GM04504 (cell line): ENCODE measurements at regions not wholly inside any gene's neighbourhood (a gene's known extent, or its start where the extent isn't known, plus 50 kb on each side); places are given as distances from the start of the nearest gene placed in this dataset.
"Not testable (repeated sequence)": the region's sequence is repeated elsewhere in the genome, so short reads cannot be mapped to it uniquely, and the experiment has no call there.

Source experiments
- DNase-seq: peaks from one replicate; pipeline ENCODE4 v3.0.0-alpha.2; 2012; ENCODE audit warnings: low read depth

DNA sequence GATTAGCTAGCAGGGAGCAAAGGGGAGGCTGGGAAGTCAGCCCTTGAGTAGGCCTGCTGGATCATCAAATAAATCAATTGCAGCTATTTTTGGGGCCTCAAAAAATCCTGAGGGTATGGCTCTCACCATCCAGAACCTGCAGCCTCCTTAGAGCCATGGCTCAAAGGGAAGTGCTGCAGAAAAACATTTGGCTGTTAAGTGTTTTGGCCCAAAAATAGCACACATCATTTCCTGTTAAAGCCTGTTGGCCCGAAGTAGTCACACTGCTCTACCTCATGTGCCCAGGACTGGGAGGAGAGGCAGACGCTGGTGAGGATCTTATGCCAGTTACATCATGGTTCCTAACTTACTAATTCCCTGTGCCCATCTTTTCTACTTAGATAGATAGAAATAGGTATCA is 176.8 kb upstream of the PLGLB1 start:
- DNase-seq: not testable (repeated sequence)

DNA sequence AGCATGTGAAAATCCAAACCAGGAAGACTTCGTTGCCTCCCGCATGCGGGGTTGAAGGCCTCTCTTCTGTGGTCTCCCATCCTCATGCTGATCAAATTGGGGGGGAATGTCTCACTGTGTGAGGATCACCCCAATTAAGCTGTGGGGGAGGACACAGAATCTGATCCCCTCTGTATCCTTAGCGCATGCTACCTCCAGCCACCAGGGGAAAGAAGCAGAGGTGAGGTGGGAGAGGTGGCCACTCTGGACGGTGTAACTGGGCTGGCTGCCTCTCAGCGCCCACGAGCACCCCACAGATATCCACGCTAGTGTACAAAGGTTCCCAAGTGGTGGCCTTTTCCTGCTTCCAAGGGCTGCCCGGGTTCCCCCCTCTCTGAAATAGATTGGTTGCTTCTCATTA is 177.6 kb upstream of the PLGLB1 start:
- DNase-seq: not testable (repeated sequence)

DNA sequence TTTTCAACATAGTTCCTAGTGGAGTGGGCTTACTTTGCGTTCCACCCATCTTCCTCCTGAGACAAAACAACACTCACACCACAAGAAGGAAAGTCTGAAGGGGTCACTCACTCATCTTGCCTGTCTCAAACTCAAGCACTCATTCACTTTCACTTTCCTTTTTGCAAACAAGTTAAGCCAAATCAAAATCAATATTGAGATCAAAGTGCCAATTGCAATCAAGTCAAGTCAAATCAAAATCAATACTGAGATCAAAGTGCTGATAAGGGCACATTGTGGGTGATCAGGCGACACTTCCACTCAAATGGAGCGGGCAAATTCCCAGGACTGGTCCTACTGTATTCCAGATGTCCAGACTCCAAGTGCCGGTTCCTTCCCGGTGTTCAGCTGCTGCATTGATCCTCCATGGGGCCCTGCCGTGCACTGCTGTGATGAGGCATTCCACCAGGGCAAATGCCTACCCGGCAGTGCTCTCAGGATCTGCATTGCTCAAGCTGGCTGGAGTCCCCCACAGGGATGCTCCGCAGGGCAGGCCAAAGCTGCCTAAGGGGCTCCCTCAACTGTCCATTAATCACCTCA is 183.0 kb upstream of the PLGLB1 start:
- not testable (repeated sequence) for DNase-seq

DNA sequence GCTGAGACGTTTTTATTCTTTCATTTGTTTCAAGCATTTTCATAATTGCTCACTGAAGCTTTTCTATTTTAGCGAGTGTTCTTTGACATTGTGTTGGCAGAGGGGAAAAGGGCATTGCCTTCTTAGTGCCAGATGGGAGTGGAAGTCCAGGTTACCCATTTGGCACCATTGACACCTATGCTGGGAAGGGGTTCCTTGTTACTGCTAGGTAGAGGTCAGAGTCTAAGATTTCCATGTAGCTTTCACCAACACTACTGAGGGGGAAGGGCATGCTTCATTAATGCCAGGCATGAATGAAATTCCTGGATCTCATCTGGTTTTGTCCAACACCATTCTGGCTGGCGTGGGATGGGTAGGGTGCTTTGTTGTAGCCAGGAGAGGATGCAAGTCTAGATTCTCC is 191.3 kb upstream of the PLGLB1 start:
- not testable (repeated sequence) for DNase-seq

DNA sequence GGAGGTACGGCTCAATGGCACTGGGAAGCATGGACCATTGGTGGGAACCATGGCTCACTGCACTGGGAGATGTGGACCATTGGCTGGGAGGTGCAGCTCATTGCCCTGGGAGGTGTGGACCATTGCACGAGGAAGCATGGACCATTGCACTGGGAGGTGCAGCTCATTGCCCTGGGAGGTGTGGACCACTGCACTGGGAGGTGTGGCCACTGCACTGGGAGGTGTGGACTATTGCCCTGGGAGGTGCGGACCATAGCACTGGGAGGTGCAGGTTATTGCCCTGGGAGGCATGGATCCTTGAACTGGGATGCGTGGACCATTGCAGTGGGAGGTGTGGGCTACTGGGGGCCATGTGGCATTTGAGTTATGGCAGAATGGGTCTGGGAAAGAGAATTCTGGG is 195.4 kb upstream of the PLGLB1 start:
- not testable (repeated sequence) for DNase-seq

DNA sequence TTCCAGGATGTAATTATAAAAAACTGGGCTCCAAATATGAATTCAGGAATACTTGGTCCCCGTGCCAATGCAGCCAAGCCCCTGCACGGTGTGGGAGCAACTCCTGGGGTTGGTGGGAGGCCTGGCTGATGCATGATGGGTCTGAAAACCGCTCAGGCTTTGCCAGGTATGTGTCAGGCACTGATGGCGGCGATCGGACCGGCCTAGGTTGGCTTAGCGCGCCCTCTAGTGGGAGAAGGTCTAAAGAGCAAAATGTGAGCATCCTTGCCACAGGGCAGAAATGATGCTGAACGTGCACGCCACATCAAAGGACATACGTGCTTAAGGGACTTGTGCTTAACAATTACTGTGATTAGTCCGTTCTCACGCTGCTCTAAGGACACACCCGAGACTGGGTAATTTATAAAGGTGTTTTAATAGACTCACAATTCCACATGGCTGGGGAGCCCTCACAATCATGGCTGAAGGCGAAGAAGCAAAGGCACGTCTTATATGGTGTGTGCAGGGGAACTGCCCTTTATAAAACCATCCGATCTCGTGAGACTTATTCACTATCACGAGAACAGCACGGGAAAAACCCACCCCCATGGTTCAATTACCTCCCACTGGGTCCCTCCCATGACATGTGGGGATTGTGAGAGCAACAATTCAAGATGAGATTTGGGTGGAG is 196.2 kb upstream of the PLGLB1 start:
- not testable (repeated sequence) for DNase-seq

DNA sequence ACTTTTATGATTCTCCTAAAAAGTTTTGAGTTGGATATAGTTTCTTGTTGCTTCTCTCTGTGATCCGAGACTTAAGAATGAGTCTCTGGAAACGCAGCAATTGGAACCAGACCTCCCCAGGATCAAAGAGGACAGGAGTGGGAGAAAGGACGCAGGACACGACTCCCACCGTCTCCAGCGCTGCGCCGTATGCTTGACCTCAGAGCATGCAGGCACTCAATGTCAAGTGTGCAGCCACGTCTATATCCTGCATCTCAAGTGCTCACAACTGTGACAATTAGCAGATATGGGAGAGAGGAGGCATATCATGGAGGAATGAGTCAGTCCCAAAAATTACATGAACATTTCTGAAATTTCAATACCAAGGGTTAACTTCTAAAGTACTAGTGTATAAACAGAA is 199.0 kb upstream of the PLGLB1 start:
- not testable (repeated sequence) for DNase-seq

DNA sequence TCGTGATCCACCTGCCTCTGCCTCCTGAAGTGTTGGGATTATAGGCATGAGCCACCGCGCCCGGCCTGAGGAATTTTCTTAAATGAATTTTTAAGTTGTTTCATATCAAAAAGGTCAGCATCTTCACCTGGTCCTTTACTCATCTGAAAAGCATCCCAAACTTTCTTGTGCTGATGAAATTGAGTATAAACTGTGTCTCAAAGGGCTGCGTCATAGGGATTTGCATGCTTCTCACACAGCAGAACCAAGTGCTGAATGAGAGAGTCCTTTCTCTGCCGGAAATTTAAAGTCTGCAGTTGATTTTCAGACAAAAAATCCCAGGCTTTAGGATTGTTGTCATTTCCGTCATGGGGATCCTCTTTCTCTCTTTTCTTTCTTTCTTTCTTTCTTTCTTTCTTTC is 200.5 kb upstream of the PLGLB1 start:
- DNase-seq: peak; percentile 20

DNA sequence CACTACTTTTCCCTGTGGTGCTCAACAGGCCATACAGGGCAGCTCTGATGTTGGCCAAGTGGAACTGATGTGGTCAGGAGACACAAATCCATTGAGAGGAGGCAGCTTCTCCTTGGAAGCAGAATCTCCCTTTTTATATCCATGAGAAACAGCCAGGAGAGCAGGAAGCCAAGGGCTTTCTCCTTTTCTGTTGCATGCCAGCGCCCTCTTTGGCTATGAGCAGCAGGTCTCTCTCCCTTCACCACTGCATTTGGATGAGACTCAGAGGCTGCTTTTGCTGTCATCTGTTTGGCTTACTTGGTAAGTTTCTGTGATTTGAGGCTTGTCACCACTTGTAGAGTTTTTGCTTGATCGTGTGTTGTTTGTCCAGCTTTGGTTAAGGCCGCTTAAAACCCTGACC is 202.2 kb upstream of the PLGLB1 start:
- not testable (repeated sequence) for DNase-seq

DNA sequence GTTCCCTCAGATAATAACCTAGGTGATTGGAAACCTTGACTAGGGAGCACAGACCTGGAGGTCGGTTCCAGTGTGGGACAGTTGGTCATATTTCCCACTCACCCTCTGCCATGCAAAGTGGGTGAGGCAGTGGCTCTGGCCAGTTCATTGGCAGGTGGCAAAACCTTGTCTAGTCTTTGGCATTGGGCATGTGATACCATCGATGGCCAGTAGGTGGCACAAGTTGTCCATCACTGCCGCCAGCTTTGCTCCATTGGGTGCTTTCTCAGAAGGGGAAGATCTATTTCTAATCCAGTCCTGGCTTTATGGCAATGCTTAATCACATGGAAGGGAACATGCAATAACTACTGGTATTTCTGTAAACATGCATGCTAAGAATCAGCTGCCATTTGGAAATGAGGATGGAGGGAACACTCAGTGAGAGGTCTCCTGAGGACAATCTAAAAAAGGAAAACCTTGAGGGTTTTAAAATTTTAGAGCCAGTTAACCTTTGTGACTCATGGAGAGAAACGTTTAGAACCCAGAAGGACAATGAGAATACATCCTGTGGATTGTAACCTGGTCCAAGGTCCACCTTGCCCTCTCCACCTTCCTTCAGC is 207.5 kb upstream of the PLGLB1 start:
- not testable (repeated sequence) for DNase-seq

DNA sequence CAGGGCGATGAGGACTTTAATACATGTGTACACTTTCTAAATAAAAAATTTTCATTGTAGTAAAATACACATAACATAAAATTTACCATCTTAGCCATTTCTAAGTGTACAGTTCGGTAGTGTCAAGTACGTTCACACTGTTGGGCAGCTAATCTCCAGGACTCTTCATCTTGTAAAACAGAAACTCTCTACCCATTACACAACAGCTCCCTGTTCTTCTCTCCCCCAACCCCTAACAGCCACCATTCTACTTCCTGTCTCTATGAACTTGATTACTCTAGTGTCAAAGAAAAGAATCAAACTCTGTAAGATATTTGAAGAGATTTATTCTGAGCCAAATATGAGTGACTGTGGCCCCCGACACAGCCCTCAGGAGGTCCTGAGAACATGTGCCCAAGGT is 208.3 kb upstream of the PLGLB1 start:
- DNase-seq: not testable (repeated sequence)

DNA sequence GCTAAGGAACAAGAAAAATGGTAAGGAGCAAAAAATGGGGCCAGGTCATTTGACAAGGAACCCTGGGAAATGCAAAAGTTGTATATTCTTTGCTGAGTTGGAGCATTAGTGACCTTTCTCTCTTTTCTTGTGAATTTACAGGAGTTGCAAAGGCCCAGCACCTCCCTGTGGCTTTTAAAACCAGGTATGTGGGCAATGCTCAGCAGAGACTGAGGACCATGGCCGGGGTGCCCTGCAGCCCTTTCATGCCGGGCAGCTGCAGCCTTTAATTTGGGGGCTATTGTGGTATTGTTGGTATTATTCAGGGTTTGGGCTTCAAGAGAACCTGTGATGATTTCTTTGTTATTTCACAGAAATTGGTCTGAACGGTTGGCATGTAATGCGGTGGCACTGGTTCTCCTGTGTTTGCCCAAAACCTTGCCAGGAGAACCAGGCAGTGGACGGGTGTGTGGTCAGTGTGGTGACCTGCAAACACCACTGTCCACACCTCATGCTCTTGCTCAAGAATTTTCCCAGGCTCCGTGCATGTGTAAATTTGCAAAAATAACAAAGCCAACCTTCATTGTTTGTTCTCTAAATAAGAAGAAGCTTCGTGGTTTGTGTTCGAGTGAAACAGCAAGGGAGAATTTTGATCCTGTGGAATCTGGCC is 213.8 kb upstream of the PLGLB1 start:
- not testable (repeated sequence) for DNase-seq

DNA sequence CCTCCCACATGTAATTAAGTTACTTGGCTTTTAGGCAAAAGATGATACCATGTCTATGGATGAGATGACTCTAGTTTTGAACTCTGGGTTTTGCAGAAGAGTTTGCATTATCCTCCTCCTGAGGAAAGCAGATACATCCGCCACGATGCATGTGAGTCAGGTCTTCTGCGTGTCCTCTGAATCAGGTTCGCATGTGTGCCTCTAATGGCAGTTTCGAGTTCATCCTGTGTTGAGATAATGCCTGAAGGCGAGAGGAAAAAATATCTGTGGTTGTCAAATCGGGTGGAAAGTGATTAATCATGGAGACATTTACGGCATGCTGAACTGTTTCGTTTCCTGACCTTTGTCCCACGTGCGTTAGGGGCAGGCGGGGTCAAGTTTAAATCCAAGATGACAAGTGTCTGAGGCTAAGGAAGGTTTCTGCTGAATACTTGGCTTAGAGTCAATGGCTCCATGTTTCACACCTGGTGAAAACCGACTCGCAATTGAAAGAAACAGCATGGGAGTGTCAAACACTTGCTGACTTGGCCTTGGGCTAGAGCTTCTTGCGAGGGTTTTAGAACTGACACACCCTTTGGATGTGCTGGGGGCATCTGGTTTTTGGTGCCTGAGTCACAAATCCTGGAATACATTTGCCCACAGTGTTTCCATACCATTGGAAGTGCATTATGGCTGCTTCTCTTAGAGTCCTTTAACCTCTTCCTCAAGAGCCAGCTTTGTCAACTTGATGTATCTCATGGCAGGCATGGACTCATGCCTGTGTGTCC is 216.1 kb upstream of the PLGLB1 start:
- not testable (repeated sequence) for DNase-seq

DNA sequence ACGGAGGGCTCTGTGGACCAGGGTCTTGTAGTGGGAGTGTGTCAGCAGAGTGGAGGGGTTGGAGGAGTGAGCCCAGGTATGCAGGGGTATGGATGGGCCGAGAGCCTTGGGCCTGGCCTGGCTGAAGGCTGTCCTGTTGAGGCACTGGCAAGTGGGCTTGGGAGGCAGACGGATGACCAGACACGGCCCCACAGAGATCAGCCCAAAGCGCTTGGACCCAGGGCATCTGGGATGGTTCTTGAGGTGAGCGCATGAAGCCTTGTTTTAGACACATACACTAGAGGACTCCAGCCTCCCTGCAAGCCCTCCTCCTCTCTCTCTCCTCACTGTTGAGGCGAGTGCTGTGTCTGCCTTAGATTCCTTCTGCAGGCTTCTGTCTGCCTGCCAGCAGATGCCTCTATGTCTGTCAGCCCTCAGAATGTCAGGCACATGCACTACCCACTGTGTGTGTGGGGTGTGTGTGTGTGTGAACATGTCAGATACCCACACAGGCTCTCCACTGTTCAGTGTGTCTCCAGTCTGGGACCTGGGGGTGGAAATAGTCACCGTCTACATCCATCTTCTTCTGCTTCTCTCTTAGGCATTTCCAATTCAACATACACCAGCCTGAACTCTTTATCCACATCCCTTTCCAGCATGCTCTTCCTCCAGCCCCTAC is 218.0 kb upstream of the PLGLB1 start:
- DNase-seq: not testable (repeated sequence)

DNA sequence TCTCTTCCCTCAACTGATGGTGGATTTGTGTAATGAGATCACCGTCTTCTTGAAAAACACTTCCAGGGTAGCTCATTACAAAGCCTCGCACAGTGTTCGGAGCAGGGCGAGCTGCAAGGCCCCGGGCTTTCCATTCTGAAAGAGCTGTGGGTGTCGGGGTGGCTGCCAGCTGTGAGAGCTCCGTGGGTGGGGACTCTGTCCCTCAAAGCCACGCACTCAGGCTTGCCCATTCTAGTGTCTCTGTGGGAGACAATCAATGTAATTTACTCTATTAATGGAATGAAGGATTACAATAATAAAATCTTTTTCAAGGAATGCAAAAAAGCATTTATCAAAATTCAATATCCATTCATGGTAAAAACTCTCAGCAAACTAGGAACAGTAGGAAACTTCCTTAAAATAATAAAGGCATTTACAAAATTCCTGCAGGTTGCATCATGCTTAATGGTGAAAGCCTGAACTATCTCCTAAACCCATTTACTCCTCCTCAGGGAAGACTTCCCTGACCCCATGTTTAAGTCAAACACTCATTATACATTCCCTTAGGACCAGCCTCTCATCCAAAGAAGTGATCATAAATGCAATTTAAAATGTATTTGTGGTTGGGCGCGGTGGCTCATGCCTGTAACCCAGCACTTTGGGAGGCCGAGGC is 224.5 kb upstream of the PLGLB1 start:
- DNase-seq: not testable (repeated sequence)

DNA sequence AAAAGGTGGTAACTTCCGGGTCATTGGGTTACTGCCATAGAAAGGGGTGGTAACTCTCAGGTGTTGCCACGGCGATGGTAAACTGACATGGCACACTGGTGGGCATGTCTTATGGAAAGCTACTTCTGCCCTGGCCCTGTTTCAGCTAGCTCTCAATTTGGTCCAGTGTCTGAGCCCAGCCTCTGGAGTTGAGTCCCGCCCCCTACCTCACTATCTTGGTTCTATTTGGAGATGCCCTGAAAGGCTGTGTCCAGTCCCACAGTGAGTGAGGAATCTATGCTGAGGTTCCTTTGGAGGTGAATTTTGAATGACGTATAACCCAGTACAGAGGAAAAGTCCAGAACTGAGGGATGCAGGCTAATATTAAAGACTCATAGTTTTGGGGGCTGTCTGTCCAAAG is 230.4 kb upstream of the PLGLB1 start:
- DNase-seq: not testable (repeated sequence)

DNA sequence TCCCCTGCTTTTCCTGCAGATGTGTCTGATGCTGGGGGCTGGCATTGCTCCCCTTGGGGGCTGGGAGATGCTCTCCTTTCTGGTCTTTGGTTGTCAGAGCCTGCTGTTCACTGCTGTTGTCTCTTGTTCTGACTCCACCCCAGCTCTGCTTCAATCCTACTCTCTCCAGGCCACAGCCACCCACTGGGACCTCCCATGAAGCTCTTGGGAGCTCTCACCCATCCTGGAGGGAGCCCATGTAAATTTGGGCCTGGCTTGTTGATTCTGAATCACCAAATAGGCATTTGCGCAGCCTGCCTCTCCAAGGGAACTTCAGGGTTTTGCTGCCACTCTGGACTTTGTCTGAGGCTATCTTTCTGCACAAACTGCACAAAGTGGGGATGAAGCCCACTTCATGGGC is 232.9 kb upstream of the PLGLB1 start:
- not testable (repeated sequence) for DNase-seq

DNA sequence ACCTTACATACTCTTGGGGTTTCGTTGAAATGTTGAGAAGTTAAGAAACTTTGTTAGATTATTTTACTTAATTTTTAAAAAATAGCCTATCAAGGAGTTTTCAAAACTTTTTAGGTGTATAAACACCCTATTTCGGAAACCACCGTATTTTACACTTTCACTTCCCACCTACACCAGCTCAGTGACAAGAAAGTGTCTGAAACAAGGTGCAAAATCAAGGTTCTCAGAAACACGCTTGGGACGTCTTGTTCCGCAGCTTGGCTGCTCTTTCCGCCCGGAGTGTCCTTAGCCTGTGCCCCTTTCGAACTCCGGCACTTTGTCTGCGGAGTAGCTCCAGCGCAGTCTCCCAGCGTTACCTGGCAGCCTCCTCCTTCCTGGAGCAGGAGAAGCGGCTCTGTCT is 233.8 kb upstream of the PLGLB1 start:
- not testable (repeated sequence) for DNase-seq

DNA sequence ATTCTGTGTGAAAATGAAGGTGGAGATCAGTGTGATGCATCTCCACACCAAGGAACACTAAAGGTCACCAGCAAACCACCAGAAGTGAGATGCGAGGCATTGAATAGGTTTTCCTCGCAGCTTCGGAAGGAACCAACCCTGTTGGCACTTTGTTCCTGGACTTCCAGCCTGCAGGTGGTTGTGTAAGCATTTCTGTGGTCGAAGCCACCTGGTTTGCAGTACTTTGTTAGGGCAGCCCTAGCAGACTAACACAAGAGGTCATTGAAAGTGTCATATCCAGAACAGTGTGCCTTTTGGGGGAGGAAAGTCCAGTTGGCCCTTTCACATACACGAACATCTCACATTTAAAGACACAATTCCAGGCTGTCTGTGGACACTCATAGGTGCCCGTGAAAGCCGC is 237.2 kb upstream of the PLGLB1 start:
- not testable (repeated sequence) for DNase-seq

DNA sequence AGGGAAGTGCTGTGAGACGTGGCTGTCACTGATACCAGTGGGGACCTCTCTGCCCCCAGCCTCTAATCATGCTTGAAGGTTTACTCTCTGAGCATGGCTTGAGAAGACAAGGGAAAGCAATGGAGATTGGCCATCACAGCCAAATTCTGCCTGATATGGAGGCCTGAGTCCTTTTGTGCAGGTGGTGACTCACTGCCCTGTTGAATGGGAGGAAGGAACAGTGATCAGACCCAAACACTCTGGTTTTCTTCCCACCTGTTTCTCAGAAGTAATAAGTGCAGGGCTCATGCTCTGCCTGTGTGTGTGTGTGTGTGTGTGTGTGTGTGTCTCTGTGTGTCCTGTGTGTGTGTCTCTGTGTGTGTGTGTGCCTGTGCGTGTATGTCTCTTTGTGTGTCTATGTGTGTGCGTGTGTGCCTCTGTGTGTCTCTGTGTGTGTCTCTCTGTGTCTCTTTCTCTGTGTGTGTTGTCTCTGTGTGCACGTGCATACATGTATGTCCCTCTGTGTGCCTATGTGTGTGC is 240.6 kb upstream of the PLGLB1 start:
- not testable (repeated sequence) for DNase-seq
